Left lung (tissue), 4 donors: ENCODE measurements at regions not wholly inside any gene's neighbourhood (a gene's known extent, or its start where the extent isn't known, plus 50 kb on each side); places are given as distances from the start of the nearest gene placed in this dataset.

Source experiments
- ATAC-seq: fragments of 200-7000 bp; cut with Tn5 transposase; one replicate; pipeline ENCODE4 v1.9.1; 2020; ENCODE audit warnings: moderate library complexity
- DNase-seq, 4 donors: peaks; one replicate each; pipeline ENCODE4 v3.0.0-alpha.2; 2013 to 2020
- H3K27ac ChIP-seq, 2 donors: fragments of 200-600 bp; sonication (generic) in 1 of 2; one replicate each; pipeline versions ENCODE4 v1.5.0 to v1.8.0; 2020 to 2021
- H3K27me3 ChIP-seq, 2 donors: fragments of 200-600 bp; sonication (generic) in 1 of 2; one replicate each; pipeline versions ENCODE4 v1.5.0 to v1.8.0; 2020 to 2021
- H3K36me3 ChIP-seq, 2 donors: fragments of 200-600 bp; sonication (generic) in 1 of 2; one replicate each; pipeline versions ENCODE4 v1.5.0 to v1.8.0; 2020 to 2021
- H3K4me1 ChIP-seq, 2 donors: fragments of 200-600 bp; one replicate each; pipeline ENCODE4 v1.8.0; 2021
- H3K4me3 ChIP-seq, 2 donors: fragments of 200-600 bp; sonication (generic) in 1 of 2; one replicate each; pipeline versions ENCODE4 v1.5.0 to v1.8.0; 2020 to 2021; ENCODE audit warnings: mild to moderate bottlenecking in 1 of 2
- H3K9me3 ChIP-seq, 2 donors: fragments of 200-600 bp; sonication (generic) in 1 of 2; one replicate each; pipeline versions ENCODE4 v1.5.0 to v1.8.0; 2020 to 2021
- CTCF ChIP-seq, 2 donors: fragments of 200-600 bp; sonication (generic) in 1 of 2; IDR thresholded peaks; one replicate each; pipeline versions ENCODE4 v1.5.0 to v1.8.0; 2021; ENCODE audit warnings: antibody characterized with exemption in 2 of 2
- intact Hi-C, 2 donors: fragments of 100-400 bp; cut with DNase I; formaldehyde crosslinking; loops; one replicate each; pipeline versions ENCODE4 v1.11.2 to v1.14.2; 2022
- donor health status: DM: no; HTN: yes; CAD: no.
- donor health status: DM: no; HTN: no; CAD: no.

GRCh38 chr10:124153023-124153826 is 59.8 kb upstream of the CHST15 start:
- DNase-seq (peak in 3 of 4 donors; percentile 35 to 84 (median 72)), ATAC-seq (peak; percentile 81)
- no peaks in the 10 kb centered on the region for H3K9me3 ChIP-seq
- H3K27me3 ChIP-seq = no peaks in the 10 kb centered on the region
- H3K4me3 ChIP-seq = no peak overlapping the region
- H3K36me3 ChIP-seq = no peaks in the 10 kb centered on the region
- H3K27ac ChIP-seq = peak overlapping the region; percentile 5 to 84
- H3K4me1 ChIP-seq = peaks cover 25 to 48% of the 10 kb centered on the region in 2 donors
- no peak for TF ChIP-seq CTCF (IDR thresholded peaks at IDR 0.05)
- intact Hi-C loops = no loop called here

GRCh38 chr10:124152139-124153022 is 59.0 kb upstream of the CHST15 start:
- peaks cover 25 to 48% of the 10 kb centered on the region in 2 donors for H3K4me1 ChIP-seq
- H3K36me3 ChIP-seq = no peaks in the 10 kb centered on the region
- DNase-seq (peak in 2 of 4 donors; percentile 69 to 85), ATAC-seq (peak; percentile 85)
- H3K4me3 ChIP-seq = no peak overlapping the region
- TF ChIP-seq CTCF (IDR thresholded peaks at IDR 0.05) = no peak
- H3K9me3 ChIP-seq = no peaks in the 10 kb centered on the region
- peak overlapping the region; percentile 5 to 84 for H3K27ac ChIP-seq
- no peaks in the 10 kb centered on the region for H3K27me3 ChIP-seq
- intact Hi-C loops = no loop called here

DNA sequence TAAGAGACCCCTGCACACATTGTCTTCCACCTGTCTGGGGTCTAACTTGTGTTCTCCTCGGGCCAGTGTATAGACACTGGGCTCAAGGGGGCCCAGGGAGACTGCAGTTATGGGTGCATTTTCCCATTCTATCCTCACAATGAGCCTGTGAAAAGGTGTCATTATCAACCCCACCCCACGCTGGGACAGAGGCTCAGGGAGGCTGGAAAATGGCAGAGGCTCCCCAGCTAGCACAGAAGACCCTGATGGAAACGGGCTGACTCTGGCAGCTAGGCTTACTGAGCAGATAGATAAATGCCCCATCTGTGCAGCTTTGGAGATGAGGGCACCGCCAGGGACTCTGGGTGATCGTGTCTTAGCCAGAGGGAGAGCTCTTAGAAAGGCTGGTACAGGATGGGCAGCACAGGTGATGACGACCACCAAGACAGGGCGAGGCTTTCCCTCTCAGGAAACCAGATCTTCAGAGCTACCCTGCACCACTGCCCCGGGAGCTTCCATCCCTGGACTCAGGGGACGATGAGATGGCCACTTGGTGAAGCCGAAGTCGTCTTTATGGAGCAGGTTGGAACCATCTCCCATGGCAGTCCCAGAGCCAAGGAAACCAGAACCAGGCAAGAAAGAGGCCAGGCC is 58.2 kb upstream of the CHST15 start:
- Histone ChIP-seq H3K9me3 (no peaks in the 10 kb centered on the region), H3K27me3 (no peaks in the 10 kb centered on the region), H3K4me3 (no peak overlapping the region), H3K27ac (peak overlapping the region in 1 of 2 donors; percentile 84), H3K36me3 (no peaks in the 10 kb centered on the region), H3K4me1 (peaks cover 23 to 51% of the 10 kb centered on the region in 2 donors)
- TF ChIP-seq CTCF (IDR thresholded peaks at IDR 0.05) = no peak
- DNase-seq (peak in 1 of 4 donors; percentile 21), ATAC-seq (no peak)
- intact Hi-C loops = no loop called here

- Histone ChIP-seq H3K9me3 (no peaks in the 10 kb centered on the region), H3K27me3 (no peaks in the 10 kb centered on the region), H3K4me3 (no peak overlapping the region), H3K4me1 (peaks cover 18 to 51% of the 10 kb centered on the region in 2 donors), H3K36me3 (no peaks in the 10 kb centered on the region), H3K27ac (no peak overlapping the region)
- intact Hi-C loops = no loop called here
- TF ChIP-seq CTCF (IDR thresholded peaks at IDR 0.05) = no peak
- no peak for DNase-seq
- ATAC-seq = no peak
Measured at GRCh38 chr10:124150807-124151417, 57.5 kb upstream of the CHST15 start.
